HL-60 (cell line): ENCODE measurements at regions not wholly inside any gene's neighbourhood (a gene's known extent, or its start where the extent isn't known, plus 50 kb on each side); places are given as distances from the start of the nearest gene placed in this dataset.

Source experiments
- CTCF ChIP-seq: IDR thresholded peaks from one replicate; pipeline ENCODE4 v1.5.1; 2011; ENCODE audit warnings: low read length, control low read depth, inconsistent platforms; ENCODE audit not compliant: insufficient read depth
- POLR2AphosphoS5 ChIP-seq: IDR thresholded peaks from 2 replicates; pipeline ENCODE4 v1.6.1; 2012; ENCODE audit warnings: low read depth
- REST ChIP-seq: IDR thresholded peaks from 2 replicates; pipeline ENCODE4 v1.6.1; 2012; ENCODE audit warnings: low read depth; ENCODE audit not compliant: insufficient replicate concordance

GRCh38 chr10:83469728-83470331 is 669.5 kb upstream of the GHITM start:
- TF ChIP-seq CTCF (no peak), POLR2AphosphoS5 (no peak), REST (no peak)
